NCI-H2171 treated with DMSO at 0.1 percent for 48 hours (cell line): ENCODE measurements at regions not wholly inside any gene's neighbourhood (a gene's known extent, or its start where the extent isn't known, plus 50 kb on each side); places are given as distances from the start of the nearest gene placed in this dataset.

ENCODE experiments used
- DNase-seq: peaks from one replicate; lab custom pipeline; 2025; lab: John Stamatoyannopoulos, UW

DNA sequence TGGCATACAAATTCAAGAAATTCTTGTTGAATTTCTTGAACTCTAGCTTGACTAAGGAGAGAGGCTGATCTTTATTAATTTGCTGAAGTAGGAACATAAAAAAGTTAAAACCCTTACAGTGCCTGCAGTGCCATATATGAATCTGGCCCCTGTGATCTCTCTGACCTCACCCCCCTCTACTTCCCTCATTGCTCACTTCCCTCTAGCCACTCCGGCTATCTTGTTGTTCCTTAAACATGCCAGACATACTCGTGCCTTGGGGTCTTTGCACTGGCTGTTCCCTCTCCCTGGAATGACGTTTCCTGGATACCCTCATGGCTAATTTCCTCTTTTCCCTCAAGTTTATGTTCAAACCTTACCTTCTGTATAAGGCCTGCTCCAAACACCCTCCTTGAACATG lies 246.3 kb upstream of the SIX2 start:
- DNase-seq = no peak

DNA sequence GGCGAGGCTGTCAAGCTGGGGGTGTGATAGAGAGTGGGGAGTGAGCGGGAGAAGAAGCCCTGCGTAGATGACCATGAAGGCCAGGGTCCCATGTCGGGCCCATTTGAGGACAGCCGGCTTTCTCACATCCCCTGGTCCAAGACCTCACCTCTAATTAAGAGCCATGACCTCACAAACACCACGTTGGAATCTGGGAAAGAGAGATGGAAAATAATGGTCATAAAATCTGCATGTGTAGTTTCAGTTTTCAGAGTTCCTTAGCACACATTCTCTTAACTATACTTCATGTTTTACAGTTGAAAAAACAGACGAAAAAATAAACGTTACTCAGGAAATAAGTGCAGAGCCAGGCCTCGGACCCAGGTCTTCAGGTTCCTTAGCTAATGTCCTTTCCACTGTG lies 244.8 kb upstream of the SIX2 start:
- no peak for DNase-seq

DNA sequence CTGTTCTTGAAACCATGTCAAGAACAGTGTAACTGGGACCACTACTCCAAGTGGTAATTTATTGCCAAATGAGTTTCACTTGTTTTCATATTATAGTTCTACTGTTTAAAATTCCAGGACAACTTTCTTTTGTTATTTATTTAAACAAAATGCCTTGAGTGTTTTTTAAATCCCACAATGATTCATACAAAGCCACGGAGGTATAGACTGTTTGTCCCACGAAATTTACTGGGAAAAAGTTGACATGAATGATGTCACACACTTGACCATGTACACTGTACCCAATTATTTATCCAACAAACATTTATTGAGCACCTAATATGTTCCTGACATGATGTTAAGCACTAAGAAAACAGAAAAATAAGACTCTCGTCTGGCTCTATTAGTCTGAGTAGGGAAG lies 243.9 kb upstream of the SIX2 start:
- no peak for DNase-seq

DNA sequence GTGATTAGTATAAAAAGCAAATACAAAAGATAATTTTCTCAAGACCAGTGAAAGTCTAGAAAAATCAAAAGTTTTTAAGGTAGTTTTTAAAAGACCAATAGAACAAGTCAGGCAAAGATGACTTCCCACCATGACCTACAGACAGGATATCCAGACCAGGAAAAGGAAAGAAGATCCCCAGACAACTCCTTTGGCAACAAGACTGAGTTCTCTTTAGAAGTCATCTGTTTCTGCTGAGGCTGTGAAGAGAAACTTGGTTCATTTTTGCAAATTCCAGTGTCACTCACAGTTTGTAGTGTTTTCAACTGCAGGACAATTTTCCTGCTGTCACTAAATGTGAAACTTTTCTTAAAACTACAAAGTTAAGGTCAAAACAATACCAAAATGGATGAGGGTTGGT lies 240.9 kb upstream of the SIX2 start:
- no peak for DNase-seq

DNA sequence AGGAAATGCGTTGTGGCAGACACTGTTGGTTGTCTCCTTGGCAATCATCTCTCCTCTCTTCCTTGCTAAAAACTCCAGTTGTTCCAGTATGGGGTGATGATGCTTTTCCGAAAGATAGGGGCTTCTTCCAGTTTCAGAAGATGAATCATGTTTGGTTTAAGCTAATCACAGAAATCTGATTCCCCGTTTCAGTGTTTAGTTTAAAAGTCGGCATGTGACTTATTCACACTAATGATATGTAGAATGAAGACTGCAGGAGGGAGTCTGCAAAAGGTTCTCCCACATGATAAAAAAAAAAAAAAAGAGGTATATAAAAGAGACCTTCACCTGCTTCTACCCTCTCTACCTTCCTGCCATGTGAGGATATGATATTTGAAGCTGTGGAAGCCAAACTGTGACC lies 239.0 kb upstream of the SIX2 start:
- DNase-seq = no peak

DNA sequence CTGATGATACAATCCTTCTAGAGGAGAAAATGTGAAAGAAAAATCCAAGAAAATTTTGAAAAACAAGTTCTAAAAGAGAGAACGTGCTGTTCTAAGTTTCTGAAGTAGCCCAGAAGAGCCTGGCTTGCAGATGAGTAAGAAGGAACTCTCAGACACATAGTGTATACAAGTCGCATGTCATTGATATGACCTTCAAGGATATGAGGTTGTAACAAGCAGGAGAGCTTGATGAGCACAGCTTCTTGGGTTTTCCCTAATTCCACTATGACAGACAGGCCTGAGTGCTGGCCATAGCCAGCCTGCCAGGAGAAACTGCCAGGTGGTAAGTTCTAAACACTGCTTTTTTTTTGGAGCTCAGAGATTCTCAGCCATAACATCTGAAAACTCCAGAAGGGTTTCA lies 235.7 kb upstream of the SIX2 start:
- peak; percentile 29 for DNase-seq

DNA sequence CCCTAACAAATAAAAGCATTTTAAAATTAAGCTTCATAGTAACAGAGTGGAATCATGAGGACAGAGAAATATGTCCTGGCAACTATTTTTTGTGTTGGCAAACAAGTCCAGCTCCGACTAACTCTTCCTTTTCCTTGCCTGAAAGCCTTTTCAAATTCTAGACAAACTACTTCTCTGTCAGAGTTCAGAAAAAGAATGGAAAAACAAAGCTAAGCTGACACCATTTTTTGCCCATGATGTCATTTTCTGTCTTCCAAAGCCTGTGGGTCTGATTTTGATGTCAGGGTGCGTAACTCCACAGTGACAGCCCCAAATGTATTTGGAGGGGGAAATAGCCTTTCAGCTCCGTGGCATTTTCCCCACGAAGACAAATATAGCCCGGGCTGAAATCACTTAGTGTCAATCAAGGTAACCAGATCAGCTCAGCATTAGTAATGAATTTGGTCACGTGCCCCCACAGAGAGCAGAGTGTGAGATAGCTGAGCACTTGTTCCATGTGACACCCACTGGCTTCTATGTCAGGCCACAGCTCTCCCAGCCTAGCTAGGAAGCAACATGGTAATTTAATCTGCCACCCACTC lies 233.0 kb upstream of the SIX2 start:
- DNase-seq = peak; percentile 89

DNA sequence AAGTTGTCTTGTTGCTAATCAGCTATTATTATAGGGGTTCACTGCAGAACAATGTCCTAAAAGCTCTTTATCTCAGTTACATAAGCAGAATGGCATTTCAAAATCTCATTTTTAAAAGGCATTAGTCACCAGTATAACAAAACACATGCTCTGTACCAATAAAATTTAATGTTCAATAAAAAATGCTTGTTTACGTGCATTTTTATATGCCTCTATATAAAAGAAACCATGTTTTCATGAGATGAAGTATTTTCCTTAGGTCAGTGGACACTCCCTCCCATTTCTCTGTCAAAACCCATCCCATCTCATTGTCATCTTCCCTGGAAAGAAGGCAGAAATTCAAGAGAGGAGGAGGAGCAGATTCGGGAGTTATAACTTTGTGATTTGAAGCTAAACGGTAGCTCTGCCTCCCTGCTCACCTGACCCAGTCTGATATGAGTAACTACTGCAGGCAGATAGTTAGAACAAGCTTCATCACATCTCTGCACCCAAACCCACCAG lies 231.9 kb upstream of the SIX2 start:
- DNase-seq = no peak

DNA sequence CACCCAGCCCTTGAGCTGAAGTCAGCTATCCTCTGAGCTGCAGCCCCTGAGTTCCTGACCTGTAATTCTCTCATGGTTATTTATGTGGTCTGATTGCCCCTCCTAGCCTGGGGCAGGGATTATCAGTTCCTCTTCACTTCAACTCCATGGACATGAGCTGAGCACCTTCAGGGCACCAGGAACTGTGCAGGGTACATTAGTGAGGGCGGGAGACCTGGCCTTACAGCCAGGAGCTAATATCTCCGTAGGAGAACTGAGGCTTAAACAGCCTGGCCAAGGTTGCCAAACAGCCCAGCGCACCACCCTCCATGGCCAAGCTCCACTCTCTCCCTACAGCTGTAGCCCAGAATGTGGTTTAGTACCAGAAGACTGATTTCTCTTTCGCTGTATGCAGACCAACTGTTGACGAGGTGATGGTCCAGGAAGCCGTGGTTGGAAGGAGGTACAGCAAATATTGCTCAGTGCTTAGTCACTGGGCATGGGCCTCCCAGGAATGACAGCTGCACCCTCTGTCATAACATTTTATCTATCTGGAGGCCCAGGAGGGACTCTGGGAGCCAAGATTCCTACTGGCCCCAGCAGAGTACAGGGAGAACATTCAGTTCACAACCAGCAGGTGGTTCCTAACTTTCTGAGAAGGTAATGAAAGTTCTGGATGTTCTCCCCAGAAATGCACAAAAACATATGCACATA lies 228.7 kb upstream of the SIX2 start:
- no peak for DNase-seq

DNA sequence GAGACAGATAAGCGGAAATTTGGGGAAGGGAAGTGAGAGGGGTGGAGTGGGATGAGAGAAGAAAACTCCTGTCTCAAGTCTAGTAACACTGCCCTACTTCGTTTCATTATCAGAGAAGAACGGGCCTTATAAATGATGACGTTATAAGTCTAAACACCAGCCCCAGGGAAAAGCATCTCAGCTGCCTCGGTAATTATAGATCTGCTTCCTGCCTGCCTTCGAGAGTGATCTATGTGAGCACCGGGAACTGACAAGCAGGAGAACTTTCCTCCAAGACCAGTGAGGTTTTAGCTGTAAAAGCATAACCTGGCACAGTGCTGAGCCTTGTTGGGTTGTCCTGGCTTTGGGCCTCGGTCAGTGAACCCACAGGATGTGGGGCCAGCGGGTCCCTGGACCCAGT lies 227.9 kb upstream of the SIX2 start:
- no peak for DNase-seq

DNA sequence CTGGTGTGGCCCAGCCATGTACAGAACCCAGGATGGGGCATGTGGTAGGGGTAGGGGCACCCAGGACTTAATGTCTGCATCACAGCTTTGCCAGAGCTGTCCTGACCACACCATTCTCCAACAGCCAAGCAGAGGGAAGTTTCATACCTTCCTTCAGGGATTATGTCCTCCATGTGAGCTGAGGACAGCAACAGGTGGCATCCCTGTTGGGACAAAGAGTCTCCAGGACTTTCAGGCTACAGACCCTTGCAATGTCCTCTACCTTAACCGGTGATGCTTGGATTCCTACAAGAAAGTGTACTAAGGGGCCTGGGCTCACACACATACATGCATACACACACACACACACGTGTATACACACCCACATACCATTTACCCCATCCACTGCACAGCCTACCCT lies 227.0 kb upstream of the SIX2 start:
- no peak for DNase-seq

DNA sequence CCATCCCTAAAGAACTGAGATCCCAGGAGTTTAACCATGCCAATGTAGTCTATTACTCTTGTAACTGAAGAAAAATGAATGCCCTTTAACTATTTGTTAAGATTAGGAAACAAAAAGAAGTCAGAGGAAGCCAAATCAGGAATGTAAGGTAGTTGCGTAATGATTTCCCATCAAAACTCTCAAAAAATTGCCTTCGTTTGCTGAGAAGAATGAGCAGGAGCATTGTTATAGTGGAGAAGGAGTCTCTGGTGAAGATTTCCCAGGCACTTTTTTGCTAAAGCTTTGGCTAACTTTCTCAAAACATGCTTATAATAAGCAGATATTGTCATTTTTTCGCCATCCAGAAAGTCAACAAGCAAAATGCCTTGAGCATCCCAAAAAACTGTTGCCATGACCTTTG lies 224.0 kb upstream of the SIX2 start:
- no peak for DNase-seq

DNA sequence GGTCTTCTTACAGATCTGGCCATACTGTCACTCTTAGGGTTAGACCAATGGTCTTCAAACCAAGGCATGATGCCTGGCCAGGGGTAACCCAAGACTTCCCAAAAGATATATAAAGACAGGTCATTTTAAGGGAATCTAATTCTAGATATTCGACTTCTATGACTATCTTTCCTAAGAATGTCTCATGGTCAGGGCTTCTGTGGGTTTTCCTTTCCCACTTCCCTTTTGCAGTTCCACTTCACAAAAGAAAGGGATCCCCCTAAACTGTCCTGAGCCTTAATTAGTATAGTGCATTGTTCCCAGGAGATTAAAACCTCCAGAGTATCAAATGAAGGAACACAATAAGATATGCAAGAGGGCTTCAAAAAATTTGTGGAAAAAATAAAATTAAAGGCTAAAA lies 223.6 kb upstream of the SIX2 start:
- no peak for DNase-seq

DNA sequence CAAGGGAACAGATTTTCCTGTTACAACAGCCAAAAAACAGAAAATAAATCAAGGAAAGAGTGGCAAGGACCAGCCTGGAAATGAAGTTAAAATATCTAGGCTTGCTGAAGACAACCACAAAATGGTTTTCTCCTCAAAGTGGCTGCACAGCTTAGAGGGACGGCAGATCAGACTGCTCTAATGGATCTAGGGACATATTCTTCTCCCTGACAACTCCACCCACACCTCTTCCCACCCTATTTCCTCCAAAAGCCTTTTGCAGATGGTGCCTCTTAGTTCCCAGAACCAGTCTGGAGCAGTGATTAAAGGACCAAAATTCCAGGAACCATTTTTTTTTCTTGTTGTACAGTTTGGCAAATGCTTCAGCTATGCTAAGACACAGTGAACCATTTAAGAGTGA lies 220.2 kb upstream of the SIX2 start:
- DNase-seq = no peak

DNA sequence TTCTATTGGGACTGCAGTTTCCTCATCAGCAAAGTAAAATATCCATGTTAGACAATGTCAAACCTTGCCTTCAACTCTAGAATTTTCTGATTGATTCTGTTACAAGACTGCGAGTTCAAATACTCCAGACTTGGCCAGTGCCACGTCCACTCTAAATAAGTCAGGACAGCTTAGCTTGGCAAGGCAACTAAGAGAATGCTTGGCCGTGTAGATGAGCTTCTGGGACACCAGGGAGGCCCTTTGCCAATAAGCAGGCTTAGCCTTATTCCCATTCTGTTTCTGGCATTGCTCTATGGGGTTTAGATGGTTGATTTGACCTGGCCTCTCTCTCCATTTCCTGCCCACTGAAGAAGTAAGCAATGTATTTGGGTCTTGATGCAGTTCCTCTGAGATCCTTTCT lies 218.1 kb upstream of the SIX2 start:
- DNase-seq = no peak

DNA sequence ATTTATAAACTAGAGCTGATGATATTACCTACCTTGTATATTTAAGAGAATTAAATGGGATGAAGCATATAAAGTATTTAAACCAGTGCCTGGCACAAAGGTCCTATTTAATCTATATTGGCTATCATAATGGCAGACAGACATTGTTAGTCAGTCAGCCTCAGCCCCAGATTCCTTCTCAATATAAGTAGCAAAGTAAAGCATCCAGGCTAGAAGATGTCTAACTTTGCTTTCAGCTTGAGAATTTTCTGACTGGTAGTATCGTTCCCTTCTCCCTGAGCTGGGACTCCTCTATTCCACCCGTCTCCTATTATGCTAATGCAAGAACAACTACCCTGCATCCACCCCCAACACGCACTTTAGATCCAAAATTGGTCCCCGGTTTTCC lies 215.7 kb upstream of the SIX2 start:
- no peak for DNase-seq

DNA sequence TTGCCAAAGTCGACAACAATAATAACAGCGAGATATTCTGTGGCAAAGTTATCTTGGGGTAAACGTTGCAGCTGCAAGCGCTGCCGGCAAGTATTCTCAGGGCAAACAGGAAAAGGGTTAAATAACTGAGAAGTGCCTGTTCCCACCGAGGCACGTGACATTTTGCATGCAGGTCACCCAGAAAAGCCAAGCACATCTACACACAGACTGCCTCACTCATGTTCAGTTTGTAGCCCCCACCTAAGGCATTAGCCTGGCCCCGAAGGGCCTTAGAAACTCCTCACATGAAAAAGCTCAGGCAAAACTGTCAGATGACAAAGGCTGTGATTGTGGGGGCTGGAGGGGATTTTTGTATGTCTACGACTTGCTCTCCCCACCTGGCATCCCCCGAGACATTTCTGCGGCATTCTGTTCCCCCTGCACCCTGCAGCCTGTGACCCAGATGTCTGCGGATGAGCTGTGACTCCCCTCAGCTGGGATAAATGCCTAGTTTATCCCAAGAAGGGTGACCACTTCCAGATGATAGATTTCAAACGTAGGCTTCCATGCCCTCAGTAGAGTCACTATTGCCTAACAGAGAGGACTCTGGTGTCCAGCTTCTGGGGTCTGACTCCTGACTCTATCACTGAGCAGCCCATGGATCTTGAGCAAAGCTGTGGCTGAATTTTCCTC lies 215.2 kb upstream of the SIX2 start:
- no peak for DNase-seq

DNA sequence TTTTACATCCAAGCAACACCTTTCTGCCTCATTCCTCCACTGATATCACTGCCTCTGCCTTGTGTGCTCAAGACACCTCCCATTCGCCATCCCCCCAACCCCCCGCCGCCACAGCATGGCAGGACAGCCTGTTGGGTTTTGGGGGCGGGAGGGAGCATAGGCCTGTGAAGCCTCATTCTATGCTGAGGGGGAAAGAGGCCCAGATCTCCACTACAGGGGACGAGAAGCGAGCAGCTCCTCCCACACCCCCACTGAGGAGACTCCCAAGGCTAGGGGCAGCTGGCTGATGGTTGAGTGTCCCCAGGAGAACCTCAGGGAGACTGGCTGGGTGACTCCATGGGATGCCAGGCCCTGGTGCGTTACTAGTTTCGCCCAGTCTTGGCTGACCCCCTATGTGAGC lies 214.3 kb upstream of the SIX2 start:
- no peak for DNase-seq

DNA sequence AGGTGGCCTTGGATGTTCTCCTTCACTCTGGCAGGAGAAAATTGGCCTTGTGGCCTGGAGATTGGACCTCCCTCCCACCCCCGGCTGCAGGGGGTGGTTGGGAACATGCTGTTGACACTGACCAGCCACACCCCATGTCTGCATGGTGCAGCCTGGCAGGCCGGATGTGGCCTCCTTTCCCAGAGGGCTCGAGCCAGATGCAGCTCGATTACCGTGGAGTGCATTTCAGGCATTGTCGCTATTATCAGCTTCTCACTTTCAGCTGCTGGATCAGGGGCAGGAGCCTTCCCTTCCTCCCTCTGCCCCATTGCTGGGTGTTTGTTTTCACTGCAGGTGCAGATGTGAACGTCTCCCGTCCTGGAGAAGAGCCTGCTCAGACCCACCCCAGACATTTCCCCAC lies 211.0 kb upstream of the SIX2 start:
- DNase-seq = peak; percentile 6

DNA sequence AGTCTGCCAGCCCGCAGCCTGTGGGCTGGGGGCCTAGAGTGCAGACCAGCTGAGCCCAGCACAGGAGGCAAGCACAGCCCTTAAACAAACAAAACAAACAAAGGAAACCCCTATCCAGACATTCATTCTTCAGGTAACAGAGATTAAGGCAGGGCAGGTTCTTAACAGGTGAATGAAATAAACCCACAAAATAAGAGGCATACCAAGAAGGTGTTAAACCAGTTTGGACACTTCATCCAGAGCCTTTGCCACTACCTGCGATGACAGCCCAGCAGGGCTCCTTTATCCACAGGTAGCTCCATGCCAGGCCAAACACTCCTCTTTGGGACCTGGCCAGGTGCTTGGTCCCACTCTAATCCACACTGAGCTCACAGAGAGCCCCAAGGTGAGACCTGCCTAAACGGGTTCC lies 209.7 kb upstream of the SIX2 start:
- no peak for DNase-seq

DNA sequence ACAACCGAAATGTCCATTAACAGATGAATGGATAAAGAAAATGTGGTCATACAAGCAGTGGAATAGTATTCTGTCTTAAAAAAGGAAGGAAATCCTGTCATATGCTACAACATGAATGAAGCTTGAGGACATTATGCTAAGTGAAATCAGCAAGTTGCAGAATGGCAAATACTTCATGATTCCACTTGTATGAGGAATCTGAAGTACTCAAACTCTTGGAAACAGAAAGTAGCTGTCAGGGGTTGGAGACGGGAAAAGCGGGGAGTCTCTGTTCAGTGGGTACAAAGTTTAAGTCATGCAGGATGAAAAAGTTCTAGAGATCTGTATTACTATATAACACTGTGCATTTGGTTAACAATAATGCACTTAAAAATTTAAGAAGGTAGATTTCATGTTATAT lies 209.0 kb upstream of the SIX2 start:
- DNase-seq = no peak

DNA sequence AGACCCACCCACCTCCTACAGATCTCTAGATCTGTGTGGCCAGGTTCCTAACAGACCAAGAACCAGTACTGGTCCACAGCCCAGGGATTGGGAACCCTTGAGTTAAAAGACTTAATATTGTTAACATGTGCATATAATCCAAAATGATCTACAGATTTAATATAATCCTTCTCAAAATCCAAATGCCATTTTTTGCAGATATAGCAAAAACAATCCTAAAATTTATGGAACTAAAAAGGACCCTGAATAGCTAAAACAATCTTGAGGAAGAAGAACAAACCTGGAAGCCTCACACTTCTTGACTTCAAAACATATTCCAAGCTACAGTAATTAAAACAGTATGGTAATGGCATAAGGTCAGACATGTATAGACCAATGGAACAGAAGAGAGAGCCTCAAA lies 206.9 kb upstream of the SIX2 start:
- no peak for DNase-seq

DNA sequence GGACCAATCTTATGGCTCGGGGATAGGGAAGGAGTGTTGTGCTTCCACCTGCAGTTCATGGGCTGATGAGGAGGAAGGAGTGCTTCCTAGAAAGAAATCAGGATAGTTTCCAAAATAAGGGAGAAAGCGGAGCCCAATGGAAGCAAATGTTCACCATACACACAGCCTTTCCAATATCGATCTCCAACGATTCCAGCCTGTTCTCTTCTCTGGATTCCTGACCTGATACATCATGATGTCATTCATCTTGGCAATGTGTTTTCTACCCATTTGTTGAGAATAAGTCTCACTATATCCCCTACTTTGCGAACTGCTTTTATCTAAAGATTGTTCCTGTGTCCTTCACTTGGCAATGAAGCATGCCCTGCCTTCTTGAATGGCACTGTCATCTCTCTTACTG lies 205.3 kb upstream of the SIX2 start:
- no peak for DNase-seq
